Kidney epithelial cell (primary cell): ENCODE measurements at regions not wholly inside any gene's neighbourhood (a gene's known extent, or its start where the extent isn't known, plus 50 kb on each side); places are given as distances from the start of the nearest gene placed in this dataset.
"Not testable (repeated sequence)": the region's sequence is repeated elsewhere in the genome, so short reads cannot be mapped to it uniquely, and the experiment has no call there.

Experiments
- DNase-seq: peaks from one replicate; pipeline ENCODE4 v3.0.0-alpha.2; 2010; ENCODE audit warnings: low read depth
- H3K27me3 ChIP-seq: 2 replicates; pipeline ENCODE4 v1.6.0; 2011; ENCODE audit warnings: low read length; ENCODE audit not compliant: control insufficient read depth, insufficient read depth
- H3K36me3 ChIP-seq: 2 replicates; pipeline ENCODE4 v1.5.1; 2011; ENCODE audit warnings: low read length; ENCODE audit not compliant: control insufficient read depth, insufficient read depth
- H3K4me3 ChIP-seq: 2 replicates; pipeline ENCODE4 v1.5.1; 2011; ENCODE audit warnings: low read depth, mild to moderate bottlenecking, control low read depth, low read length
- CTCF ChIP-seq: IDR thresholded peaks from 2 replicates; pipeline ENCODE4 v1.5.1; 2011; ENCODE audit warnings: mild to moderate bottlenecking, moderate library complexity, low read length, control low read depth, inconsistent platforms; ENCODE audit not compliant: insufficient read depth, poor library complexity, severe bottlenecking

GRCh38 chr14:30240685-30241084 lies 313.0 kb upstream of the PRKD1 start:
- H3K4me3 ChIP-seq = no peak overlapping the region
- no peaks in the 10 kb centered on the region for H3K27me3 ChIP-seq
- H3K36me3 ChIP-seq = no peaks in the 10 kb centered on the region
- TF ChIP-seq CTCF = no peak
- DNase-seq = no peak

GRCh38 chr14:30242744-30243143 lies 315.1 kb upstream of the PRKD1 start:
- TF ChIP-seq CTCF = no peak
- DNase-seq = no peak
- Histone ChIP-seq H3K36me3 (no peaks in the 10 kb centered on the region), H3K4me3 (no peak overlapping the region), H3K27me3 (no peaks in the 10 kb centered on the region)

GRCh38 chr14:30243207-30243606 lies 315.6 kb upstream of the PRKD1 start:
- DNase-seq = no peak
- no peak for TF ChIP-seq CTCF
- H3K4me3 ChIP-seq = no peak overlapping the region
- no peaks in the 10 kb centered on the region for H3K36me3 ChIP-seq
- no peaks in the 10 kb centered on the region for H3K27me3 ChIP-seq

GRCh38 chr14:30243805-30244204 lies 315.2 kb upstream of the G2E3 start:
- Histone ChIP-seq H3K36me3 (no peaks in the 10 kb centered on the region), H3K4me3 (no peak overlapping the region), H3K27me3 (no peaks in the 10 kb centered on the region)
- no peak for DNase-seq
- no peak for TF ChIP-seq CTCF

GRCh38 chr14:30244348-30244747 lies 314.6 kb upstream of the G2E3 start:
- H3K36me3 ChIP-seq, H3K27me3 ChIP-seq, H3K4me3 ChIP-seq, DNase-seq: not testable (repeated sequence)

- DNase-seq = no peak
- Histone ChIP-seq H3K27me3 (no peaks in the 10 kb centered on the region), H3K36me3 (no peaks in the 10 kb centered on the region), H3K4me3 (no peak overlapping the region)
- TF ChIP-seq CTCF = no peak
Observed at GRCh38 chr14:30251017-30251416, 307.9 kb upstream of the G2E3 start.
